BLaER1 (cell line): ENCODE measurements at regions not wholly inside any gene's neighbourhood (a gene's known extent, or its start where the extent isn't known, plus 50 kb on each side); places are given as distances from the start of the nearest gene placed in this dataset.

Experiments used
- H3K27ac ChIP-seq: shearing (Covaris generic); formaldehyde crosslinking; 2 replicates; pipeline ENCODE4 v1.8.1; 2022
- H3K27me3 ChIP-seq: shearing (Covaris generic); formaldehyde crosslinking; 2 replicates; pipeline ENCODE4 v1.8.1; 2022
- H3K36me3 ChIP-seq: shearing (Covaris generic); formaldehyde crosslinking; 2 replicates; pipeline ENCODE4 v1.8.1; 2022
- H3K4me1 ChIP-seq: shearing (Covaris generic); formaldehyde crosslinking; 2 replicates; pipeline ENCODE4 v1.8.1; 2022
- H3K4me2 ChIP-seq: shearing (Covaris generic); formaldehyde crosslinking; 2 replicates; pipeline ENCODE4 v1.8.1; 2022
- H3K4me3 ChIP-seq: shearing (Covaris generic); formaldehyde crosslinking; 2 replicates; pipeline ENCODE4 v1.8.1; 2022
- H3K9ac ChIP-seq: shearing (Covaris generic); formaldehyde crosslinking; 2 replicates; pipeline ENCODE4 v1.8.1; 2022
- H3K9me3 ChIP-seq: shearing (Covaris generic); formaldehyde crosslinking; 2 replicates; pipeline ENCODE4 v1.8.1; 2022
- H4K20me1 ChIP-seq: shearing (Covaris generic); formaldehyde crosslinking; 2 replicates; pipeline ENCODE4 v1.8.1; 2022
- Cebpa-rat ChIP-seq: shearing (Covaris generic); IDR thresholded peaks from 2 replicates; pipeline ENCODE4 v1.8.1; 2022

DNA sequence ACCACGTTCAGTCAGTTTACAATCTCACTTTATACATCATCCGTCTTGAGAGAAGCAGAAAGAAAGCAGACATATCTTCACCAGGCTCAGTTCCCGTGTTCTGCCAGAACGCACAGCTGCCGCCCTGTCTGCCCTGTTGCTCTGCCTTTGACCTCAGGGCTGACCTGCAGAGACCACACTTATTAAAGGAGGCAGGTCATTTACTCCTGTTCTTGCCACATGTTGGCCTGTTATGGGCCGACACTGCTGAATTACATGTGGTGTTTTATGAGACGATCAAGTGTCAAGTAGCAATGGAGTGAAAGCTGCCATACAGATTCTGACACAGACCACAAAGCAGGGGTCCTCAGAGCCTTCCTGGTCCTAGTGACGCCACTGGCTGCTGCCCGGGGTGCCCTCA is 232.2 kb downstream of the TTC32 start:
- Histone ChIP-seq H3K9me3 (no peaks in the 10 kb centered on the region), H4K20me1 (no peaks in the 10 kb centered on the region), H3K4me1 (no peaks in the 10 kb centered on the region), H3K27me3 (peaks cover 9% of the 10 kb centered on the region; the same call in 1 of the 2 replicates), H3K9ac (no peak overlapping the region), H3K4me3 (no peak overlapping the region), H3K36me3 (no peaks in the 10 kb centered on the region), H3K27ac (no peak overlapping the region), H3K4me2 (no peak overlapping the region)
- TF ChIP-seq Cebpa-rat, result no peak

DNA sequence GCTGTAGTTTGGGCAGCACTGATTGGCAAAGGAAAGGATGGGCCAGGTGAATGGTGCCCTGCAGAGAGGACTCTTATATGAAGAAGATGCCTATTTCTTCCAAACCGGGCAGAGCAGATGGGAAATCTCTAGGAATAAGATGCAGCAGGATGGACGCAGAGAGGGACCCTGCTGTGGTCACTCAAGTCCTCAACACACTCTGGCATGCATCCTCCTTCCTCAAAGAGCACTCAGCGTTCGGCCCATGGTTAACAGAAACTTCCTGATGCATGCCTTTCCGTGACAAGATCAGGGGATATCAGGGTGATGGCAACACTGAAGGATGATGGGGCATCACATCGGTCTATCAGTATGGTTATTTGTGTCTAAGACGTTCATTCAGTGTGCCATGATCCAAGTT is 232.7 kb downstream of the TTC32 start:
- Histone ChIP-seq H3K4me2 (no peak overlapping the region), H3K4me1 (no peaks in the 10 kb centered on the region), H3K36me3 (no peaks in the 10 kb centered on the region), H3K27me3 (peaks cover 9% of the 10 kb centered on the region; the same call in 1 of the 2 replicates), H3K9ac (no peak overlapping the region), H3K4me3 (no peak overlapping the region), H4K20me1 (no peaks in the 10 kb centered on the region), H3K9me3 (no peaks in the 10 kb centered on the region), H3K27ac (no peak overlapping the region)
- TF ChIP-seq Cebpa-rat, result no peak

DNA sequence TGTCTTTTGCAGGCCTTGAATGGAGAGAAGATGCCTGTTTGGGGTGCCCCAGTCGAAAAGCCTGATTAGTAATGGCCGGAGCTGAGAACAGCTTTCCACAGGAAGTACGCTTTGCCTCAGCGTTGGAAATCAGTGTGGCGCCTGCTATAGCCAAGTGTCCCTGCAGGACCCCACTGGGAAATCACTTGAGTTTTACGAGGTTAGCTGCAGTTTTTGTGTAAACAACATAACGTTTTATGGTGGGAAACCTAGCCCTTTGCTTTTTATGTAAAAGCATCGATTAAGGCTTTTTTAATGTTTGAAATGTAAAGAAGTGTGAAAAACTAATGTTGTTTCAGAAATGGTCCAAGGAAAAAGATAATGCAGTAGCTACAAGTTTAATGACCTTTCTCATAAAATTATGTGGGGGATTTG is 234.2 kb downstream of the TTC32 start:
- H3K27ac ChIP-seq, result no peak overlapping the region

DNA sequence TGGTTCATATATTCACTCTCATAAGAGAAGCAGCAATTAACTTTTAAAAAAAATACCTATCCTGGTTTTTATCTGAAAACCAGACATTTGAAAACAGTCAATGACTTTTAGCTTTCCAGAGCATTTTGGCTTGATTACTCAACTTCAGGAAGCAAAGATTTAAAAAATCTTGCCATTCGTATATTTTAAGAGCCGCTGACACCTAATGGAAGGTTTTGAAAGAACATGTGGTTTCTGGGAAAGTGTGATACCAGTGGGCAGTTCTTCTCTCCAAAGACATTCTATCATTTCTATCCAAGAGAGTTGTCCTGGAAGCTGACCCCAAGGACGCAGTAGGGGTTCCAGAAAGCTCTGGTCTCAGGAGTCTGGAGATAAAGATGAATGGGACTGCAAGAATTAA is 234.7 kb downstream of the TTC32 start:
- Histone ChIP-seq H3K36me3 (no peaks in the 10 kb centered on the region), H3K4me2 (no peak overlapping the region), H3K27ac (no peak overlapping the region), H4K20me1 (no peaks in the 10 kb centered on the region), H3K9me3 (no peaks in the 10 kb centered on the region), H3K4me1 (no peaks in the 10 kb centered on the region), H3K27me3 (peaks cover 9% of the 10 kb centered on the region; the same call in 1 of the 2 replicates), H3K9ac (no peak overlapping the region), H3K4me3 (no peak overlapping the region)
- TF ChIP-seq Cebpa-rat, result no peak

More for the DNA sequence above, 234.2 kb downstream of the TTC32 start:
- Histone ChIP-seq H3K4me2 (no peak overlapping the region), H3K4me1 (no peaks in the 10 kb centered on the region), H3K36me3 (no peaks in the 10 kb centered on the region), H4K20me1 (no peaks in the 10 kb centered on the region), H3K9ac (no peak overlapping the region), H3K9me3 (no peaks in the 10 kb centered on the region), H3K27me3 (peaks cover 9% of the 10 kb centered on the region; the same call in 1 of the 2 replicates), H3K4me3 (no peak overlapping the region)
- TF ChIP-seq Cebpa-rat, result no peak

GRCh38 chr2:19664646-19665045 is 237.1 kb downstream of the TTC32 start:
- Histone ChIP-seq H3K4me3 (no peak overlapping the region), H3K4me1 (no peaks in the 10 kb centered on the region), H3K9me3 (no peaks in the 10 kb centered on the region), H4K20me1 (no peaks in the 10 kb centered on the region), H3K4me2 (no peak overlapping the region), H3K27ac (no peak overlapping the region), H3K36me3 (no peaks in the 10 kb centered on the region), H3K27me3 (peaks cover 7% of the 10 kb centered on the region; the same call in 1 of the 2 replicates), H3K9ac (no peak overlapping the region)
- TF ChIP-seq Cebpa-rat, result no peak

- Histone ChIP-seq H3K4me2 (no peak overlapping the region), H3K4me3 (no peak overlapping the region), H3K9me3 (no peaks in the 10 kb centered on the region), H3K9ac (no peak overlapping the region), H3K4me1 (no peaks in the 10 kb centered on the region), H3K27me3 (no peaks in the 10 kb centered on the region), H4K20me1 (no peaks in the 10 kb centered on the region), H3K36me3 (no peaks in the 10 kb centered on the region), H3K27ac (no peak overlapping the region)
- no peak for TF ChIP-seq Cebpa-rat
Observed at GRCh38 chr2:19659024-19659792, 242.6 kb downstream of the TTC32 start.

GRCh38 chr2:19656011-19656410 is 245.8 kb downstream of the TTC32 start:
- H3K4me1 ChIP-seq, result no peaks in the 10 kb centered on the region
- no peaks in the 10 kb centered on the region for H3K9me3 ChIP-seq
- no peak for TF ChIP-seq Cebpa-rat
- no peaks in the 10 kb centered on the region for H3K36me3 ChIP-seq
- H3K9ac ChIP-seq, result no peak overlapping the region
- no peak overlapping the region for H3K27ac ChIP-seq
- no peaks in the 10 kb centered on the region for H4K20me1 ChIP-seq
- no peak overlapping the region for H3K4me3 ChIP-seq
- H3K27me3 ChIP-seq, result no peaks in the 10 kb centered on the region
- no peak overlapping the region for H3K4me2 ChIP-seq

GRCh38 chr2:19654310-19655090 is 247.3 kb downstream of the TTC32 start:
- Histone ChIP-seq H3K4me1 (no peaks in the 10 kb centered on the region), H3K27ac (no peak overlapping the region), H3K4me3 (no peak overlapping the region), H4K20me1 (no peaks in the 10 kb centered on the region), H3K27me3 (no peaks in the 10 kb centered on the region), H3K4me2 (no peak overlapping the region), H3K36me3 (no peaks in the 10 kb centered on the region), H3K9ac (no peak overlapping the region), H3K9me3 (no peaks in the 10 kb centered on the region)
- no peak for TF ChIP-seq Cebpa-rat

DNA sequence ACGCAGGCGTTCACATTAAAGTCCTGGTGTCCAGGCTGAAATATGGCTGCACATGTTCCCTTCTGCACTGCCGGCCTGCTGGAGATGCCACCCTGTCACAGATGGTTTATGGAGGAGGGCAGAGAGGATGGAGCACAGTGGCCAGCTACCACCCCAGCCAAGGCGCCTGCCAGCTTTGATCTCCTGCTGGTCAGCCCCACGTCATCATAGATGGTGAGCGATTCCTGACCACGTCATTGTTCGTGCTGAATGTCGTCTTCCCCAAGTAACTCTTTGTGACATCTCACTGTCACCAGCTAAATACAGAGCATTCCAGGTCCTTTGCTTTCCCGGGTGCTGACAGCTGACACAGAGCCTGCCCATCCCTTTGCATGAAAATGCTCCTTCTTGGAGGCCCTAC is 248.3 kb downstream of the TTC32 start:
- Histone ChIP-seq H3K27ac (no peak overlapping the region), H3K36me3 (no peaks in the 10 kb centered on the region), H3K4me1 (no peaks in the 10 kb centered on the region), H3K4me3 (no peak overlapping the region), H4K20me1 (no peaks in the 10 kb centered on the region), H3K9ac (no peak overlapping the region), H3K9me3 (no peaks in the 10 kb centered on the region), H3K27me3 (no peaks in the 10 kb centered on the region), H3K4me2 (no peak overlapping the region)
- TF ChIP-seq Cebpa-rat, result no peak

DNA sequence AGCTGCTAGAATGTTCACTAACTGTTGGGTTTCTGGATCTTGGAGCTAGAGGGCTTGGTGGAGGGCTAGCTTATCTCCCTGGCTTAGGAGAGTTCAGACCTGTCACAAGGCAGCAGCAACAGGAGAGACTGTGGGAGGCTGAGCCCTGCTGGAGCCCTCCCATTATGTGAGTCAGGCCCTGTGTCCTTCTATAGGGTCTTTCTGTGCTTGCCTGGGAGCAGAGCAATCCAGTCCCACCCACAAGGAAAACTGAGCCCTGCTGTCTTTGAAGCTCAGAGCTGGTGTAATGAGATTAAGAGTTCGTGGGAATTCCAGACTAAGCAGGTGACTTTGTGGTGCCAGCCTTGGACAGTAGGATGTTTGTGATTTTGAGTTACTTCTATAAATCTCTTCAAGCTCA is 249.0 kb downstream of the TTC32 start:
- H3K9ac ChIP-seq, result no peak overlapping the region
- H3K9me3 ChIP-seq, result no peaks in the 10 kb centered on the region
- H3K4me1 ChIP-seq, result no peaks in the 10 kb centered on the region
- no peaks in the 10 kb centered on the region for H3K36me3 ChIP-seq
- H3K4me3 ChIP-seq, result no peak overlapping the region
- no peak overlapping the region for H3K4me2 ChIP-seq
- H4K20me1 ChIP-seq, result no peaks in the 10 kb centered on the region
- no peaks in the 10 kb centered on the region for H3K27me3 ChIP-seq
- H3K27ac ChIP-seq, result no peak overlapping the region
- TF ChIP-seq Cebpa-rat, result no peak
